HG02610 (cell line): ENCODE measurements at regions not wholly inside any gene's neighbourhood (a gene's known extent, or its start where the extent isn't known, plus 50 kb on each side); places are given as distances from the start of the nearest gene placed in this dataset.
"Not testable (repeated sequence)": the region's sequence is repeated elsewhere in the genome, so short reads cannot be mapped to it uniquely, and the experiment has no call there.

Experiments used
- ATAC-seq: cut with Tn5 transposase; IDR thresholded peaks from one replicate; pipeline ENCODE4 v1.9.1; 2021; ENCODE audit warnings: mild to moderate bottlenecking, moderate library complexity; ENCODE audit not compliant: unreplicated experiment

DNA sequence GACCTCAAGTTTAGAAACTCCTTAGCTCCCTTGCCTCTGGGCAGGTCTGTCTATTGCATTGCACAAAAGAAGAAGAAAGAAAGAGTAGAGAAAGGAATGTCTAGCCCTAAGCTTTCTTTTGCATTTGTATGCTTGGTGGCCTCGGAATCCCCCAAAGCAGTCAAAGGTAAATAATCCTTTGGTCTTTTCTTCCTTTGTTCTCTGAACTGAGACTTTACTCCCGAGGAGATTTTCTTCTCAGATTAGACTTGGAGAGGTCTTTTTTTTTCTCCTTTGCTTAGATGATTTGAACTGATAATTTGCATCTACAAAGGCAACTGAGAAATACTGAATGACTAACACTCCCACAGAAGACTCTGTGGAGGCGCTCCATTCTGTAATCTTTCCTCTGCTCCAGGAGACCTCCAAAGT, 93.2 kb downstream of the AKR1D1 start:
- no peak for ATAC-seq

DNA sequence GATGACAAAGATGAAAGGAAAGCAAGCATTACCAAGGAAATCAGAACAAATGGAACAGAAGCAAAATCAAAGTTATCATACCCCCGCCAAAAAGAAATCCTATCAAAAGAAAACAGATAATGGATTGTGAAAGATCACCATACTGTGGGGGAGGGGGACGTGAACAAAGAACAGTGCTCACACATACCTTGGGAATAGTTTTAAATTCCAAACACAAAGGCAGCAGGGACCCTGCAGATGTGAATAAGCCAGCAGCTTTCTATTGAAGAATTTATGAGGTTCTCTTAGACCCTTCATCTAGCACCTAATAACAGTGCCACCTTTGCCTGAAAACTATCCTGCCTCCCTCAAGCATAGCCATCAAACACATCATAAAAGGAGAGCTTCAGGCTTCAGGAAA, 94.0 kb downstream of the AKR1D1 start:
- no peak for ATAC-seq

DNA sequence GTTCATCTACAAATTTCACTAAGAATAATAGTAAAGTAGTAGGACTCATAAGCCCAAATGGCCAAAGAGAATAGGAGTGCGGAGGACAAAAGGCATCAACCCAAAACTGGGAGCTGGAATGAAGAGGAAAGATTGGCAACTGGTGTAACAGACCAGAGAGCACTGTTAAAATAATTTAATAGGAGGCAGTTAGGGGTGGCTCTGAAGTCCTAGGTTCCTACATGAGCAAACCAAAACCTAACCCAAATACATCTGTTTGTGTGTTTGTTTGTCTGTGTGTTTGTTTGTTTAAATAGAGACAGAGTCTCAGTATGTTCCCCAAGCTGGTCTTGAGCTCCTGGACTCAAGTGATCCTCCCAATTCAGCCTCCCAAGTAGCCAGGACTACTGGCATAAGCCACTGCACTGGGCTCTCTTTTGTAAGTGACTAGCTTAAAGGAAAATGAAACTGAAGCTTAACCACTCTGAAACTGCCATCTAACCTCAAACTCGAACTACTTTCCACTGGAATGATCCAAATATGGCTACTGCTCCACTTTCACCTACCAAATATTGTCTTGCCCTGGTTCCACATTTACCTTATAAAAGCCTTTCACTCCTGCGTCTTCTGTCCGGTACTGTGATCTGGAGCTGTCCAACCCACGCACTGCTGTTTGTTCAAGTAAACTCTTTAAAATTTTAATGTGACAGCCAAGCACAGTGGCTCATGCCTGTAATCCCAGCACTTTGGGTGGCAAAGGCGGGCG, 94.9 kb downstream of the AKR1D1 start:
- peak; percentile 80 for ATAC-seq

DNA sequence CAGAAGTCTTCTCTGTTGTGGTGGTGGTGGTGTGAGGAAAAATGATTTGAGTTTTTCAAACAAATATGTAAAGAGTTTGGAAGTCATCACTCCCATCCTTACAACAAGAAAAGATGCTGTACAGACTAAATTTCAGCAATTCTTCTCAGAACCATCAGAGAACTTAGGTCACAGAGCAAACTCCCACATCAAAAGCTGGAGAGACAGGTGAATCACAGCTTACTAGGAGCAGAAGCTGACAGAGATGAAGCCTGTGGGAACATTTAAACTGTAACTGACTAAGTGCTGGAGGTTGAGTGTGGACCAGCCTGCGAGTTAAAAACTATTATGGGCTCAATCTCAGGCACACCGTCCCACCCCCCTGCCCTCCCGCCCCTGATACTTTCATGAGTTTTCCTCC, 97.3 kb downstream of the AKR1D1 start:
- no peak for ATAC-seq

DNA sequence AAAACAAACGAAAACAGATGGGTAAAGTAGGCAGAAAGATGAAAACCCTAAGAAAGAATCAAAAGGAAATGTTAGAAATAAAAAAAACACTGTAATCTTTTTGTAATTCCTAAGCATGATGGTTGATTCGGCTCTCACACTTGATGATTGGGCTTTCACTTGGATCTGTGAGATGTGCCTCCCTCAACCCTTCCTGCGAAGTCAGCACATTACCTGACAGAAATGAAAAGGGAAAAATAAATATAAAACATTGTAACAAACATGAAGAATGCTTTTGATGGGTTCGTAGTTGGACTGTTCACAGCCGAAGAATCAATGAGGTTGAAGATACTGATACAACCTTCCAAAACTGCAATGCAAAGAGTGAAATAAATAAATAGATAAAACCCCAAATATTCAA, 99.8 kb downstream of the AKR1D1 start:
- ATAC-seq = no peak

DNA sequence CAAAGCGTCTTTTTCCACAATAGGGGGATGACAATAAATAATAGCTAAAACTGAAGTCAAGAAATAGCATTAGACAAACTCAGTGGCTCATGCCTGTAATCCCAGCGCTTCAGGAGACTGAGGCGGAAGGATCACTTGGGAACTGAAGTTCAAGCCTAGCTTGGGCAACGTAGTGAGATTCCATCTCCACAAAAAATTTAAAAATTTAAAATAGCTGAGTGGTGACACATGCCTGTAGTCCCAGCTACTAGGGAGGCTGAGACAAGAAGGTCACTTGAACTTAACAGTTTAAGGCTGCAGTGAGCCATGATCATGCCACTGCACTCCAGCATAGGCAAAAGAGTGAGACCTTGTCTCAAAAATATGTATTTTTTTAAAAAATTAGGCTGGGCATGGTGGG, 107.9 kb downstream of the AKR1D1 start:
- ATAC-seq = no peak

DNA sequence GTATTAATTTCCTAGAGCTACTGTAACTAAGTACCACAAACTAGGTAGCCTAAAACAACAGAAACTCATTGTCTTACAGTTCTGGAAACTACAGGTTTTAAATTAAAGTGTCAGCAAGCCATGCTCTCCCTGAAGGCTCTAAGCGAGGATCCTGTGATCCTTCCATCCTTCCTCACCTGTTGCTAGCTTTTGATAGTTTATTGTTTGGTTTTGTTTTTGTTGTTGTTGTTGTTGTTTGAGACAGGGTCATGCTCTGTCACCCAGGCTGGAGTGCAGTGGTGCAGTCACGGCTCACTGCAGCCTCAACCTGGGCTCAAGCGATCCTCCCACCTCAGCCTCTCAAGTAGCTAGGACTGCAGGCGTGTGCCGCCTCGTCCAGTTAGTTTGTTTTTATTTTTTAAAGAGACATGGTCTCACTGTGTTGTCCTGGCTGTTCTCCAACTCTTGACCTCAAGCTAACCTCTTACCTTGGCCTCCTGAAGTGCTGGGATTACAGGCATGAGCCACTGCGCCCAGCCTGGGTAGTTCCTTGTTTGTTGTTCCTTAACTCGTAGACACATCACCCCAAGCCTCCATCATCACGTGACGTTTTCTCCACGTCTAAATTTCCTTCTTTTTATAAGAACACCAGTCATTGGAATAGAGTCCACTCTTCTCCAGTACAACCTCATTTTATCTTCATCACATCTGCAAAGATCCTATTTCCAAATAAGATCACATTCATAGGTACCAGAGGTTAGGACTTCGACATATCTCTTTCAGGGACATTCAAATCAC, 109.1 kb downstream of the AKR1D1 start:
- no peak for ATAC-seq

DNA sequence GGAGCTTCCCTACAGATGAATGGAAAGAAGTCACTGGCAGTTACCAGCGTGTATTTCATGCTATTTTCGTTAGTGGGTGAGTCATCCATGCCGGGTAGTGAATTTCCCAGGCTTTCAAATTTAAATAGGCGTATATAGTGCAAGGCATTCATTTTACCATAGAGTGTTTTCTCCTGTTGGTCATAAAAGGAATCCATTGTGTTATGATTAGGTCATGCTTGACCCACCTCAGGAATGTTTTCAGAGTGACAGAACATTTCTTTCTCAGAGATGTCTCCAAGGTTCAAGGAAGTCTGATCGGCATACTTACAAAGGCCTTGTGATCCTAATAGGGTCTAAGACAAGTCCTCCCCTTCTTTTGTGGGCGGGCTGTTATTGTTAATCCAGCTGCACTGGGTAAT, 110.7 kb downstream of the AKR1D1 start:
- no peak for ATAC-seq

DNA sequence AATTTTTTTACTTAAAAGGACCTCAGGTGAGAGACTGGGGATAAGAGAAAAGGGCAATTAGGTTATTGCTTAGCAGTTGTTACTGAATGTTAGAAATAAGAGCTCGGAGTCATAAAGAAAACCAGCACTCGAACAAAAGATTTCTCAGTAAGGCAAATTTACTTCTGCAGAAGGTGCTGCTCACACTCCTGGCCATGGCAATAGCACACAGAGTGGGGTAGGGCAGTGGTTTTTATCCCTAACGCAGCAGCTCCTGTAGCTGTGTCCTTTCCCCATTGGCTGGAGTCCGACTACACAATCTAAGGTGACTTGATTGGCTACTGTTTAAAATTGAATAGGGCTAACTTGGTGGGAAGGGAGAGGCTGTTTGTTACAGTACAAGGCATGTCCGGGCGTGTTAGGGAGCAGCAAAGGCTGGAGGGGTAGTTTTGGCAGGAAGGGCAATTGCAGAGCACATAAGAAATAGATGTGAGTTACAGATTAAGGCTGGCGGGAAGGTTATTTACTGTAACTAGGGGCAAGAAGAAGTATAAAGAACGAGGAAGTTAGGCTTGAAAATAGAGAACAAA, 112.1 kb downstream of the AKR1D1 start:
- ATAC-seq = no peak

DNA sequence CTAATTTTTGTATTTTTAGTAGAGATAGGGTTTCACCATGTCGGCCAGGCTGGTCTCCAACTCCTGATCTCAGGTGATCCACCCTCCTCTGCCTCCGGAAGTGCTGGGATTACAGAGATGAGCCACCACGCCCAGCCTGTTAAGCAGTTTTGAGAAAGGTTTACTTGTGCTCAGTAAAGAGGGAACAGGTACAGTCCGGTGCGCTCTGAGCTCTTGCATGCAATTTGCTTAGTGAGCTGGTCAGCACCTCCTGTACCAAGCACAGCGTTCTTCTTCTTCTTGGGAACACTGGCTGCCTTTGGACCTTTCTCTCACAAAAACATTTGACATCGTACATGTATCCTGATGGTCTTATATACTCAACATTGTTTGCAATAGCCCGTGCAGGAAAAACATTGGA, 118.3 kb downstream of the AKR1D1 start:
- ATAC-seq = no peak

DNA sequence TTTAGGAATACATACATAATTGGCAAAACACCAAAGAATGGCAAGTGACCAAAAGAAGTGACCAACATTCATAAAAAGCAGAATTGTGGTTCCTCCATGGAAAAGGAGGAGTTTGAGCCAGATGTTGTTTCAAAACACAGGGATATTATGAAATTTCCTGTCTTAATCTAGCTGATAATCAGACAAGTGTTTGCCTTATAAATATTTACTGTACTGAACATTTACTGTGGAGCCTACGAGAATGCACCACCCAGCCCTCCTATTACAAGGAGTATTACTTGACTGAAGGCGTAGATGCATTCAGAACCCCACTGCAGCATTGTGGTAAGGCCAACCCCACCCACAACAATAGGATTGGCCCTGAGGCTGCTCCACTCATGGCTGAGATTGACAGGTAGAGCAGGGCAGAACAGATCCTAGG, 118.9 kb downstream of the AKR1D1 start:
- no peak for ATAC-seq

DNA sequence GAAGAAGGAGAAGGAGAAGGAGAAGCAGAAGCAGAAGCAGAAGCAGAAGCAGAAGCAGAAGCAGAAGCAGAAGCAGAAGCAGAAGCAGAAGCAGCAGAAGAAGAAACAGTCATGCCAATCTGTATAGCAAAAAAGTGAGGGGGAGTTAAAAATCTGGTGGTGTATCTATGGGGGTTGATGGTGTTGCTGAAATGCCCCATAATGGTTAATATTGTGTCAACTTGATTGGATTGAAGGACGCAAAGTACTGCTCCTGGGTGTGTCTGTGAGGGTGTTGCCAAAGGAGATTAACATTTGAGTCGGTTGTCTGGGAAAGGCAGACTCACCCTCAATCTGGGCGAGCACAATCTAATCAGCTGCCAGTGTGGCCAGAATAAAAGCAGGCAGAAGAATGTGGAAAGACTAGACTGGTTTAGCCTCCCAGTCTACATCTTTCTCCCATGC, 120.3 kb downstream of the AKR1D1 start:
- not testable (repeated sequence) for ATAC-seq

DNA sequence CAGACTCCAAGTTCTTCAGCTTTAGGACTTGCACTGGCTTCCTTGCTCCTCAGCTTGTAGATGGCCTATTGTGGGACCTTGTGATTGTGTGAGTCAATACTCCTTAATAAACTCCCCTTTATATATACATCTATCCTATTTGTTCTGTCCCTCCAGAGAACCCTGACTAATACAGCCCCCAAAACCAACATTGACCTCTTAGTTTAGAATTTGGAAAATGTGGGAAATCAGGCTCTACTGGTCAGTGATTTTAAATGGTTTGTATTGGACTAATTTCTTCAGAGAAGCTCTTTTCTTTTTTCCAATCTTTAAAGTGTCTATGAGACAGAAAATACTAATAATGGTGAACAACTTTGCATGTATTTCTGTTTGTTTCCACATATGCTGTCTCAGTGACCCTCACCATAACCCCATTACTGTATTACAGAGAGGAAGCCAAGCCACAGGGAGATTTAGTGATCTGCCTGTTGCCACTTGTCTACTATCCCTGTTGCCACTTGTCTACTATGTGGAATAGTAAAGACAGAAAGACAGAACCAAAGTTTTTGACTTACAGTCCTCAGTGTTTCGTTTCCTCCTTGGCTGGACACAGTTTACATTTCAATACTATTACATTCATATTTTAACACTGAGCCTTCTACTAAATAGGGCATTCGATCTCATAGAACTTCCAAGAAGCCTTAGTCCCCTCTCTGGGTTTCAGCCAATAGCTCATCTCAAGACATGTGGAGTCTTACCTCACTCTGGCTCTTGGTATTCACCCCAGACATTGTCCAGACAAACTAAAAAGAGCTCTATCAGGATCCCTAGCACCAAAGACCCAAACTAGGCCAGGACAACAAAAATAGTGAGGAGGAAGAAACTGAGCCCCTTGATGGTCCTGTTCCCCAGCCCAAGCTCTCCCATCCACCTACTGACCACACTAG, 121.0 kb downstream of the AKR1D1 start:
- no peak for ATAC-seq

DNA sequence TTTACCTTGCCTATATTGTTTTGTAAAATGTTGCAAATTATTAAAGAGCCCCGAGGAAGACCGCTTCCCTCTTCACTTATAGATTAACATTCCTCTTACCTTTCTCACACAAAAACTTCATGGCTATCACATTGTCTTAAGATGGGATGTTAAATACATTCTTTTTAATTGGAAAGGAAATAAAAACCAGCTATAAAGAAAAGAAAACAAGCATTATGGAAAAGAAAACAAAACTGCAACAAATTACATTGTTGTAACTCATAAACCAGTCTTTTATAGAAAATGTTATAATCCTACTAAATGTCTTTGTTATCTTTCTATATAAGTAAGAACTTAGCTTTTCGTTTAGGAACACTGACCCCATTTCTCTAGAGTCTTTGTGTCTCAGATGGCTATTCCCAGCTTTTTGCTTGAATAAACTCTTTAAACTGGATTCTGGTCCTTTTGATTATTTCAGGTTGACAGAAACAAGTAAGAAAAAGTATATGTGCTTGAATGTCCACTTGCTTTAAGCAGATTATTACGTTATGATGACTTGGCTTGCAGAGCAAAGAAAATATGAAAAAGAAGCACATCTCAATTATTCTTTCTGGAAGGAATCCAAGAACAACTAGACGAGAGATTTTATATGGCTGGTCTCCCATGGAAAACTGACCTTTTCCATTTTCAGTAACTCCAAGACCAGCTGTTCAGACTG, 128.2 kb downstream of the AKR1D1 start:
- ATAC-seq = no peak

DNA sequence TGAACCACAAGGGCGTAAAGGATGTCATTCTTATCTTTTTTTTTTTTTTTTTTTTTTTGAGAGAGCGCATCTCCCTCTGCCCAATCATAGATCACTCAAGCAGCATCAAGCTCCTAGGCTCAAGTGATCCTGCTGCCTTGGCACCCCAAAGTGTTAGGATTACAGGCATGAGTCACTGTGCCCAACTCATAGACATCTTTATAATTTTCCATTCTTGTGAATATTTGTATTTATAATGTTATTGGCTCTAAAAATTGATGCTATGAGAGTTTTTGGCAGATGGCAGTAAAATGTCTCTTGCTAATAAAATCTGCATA, 128.7 kb downstream of the AKR1D1 start:
- ATAC-seq = no peak

DNA sequence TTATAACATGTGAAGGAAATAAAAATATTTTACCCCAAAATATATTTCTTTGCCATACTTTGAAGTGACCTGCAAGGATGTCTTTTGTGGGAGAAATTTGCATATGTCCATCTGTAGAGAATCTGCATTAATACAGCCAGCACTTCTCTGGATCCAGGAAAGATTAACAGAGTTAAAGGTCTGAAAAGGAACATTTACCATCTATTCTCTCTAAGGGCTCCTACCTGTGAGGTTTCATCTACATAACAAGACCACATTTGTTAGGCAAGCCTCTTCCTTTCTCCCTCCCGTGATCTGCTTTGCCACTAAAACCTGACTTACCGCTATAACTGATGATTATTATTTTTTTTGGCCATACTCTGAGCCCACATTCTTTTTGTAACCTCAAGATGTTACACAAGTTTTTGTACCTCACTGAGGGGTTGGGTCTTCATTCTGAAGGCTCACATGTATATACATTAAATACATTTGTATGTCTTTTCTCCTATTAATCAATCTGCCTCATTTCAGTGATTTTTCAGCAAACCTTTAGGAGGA, 129.4 kb downstream of the AKR1D1 start:
- no peak for ATAC-seq

DNA sequence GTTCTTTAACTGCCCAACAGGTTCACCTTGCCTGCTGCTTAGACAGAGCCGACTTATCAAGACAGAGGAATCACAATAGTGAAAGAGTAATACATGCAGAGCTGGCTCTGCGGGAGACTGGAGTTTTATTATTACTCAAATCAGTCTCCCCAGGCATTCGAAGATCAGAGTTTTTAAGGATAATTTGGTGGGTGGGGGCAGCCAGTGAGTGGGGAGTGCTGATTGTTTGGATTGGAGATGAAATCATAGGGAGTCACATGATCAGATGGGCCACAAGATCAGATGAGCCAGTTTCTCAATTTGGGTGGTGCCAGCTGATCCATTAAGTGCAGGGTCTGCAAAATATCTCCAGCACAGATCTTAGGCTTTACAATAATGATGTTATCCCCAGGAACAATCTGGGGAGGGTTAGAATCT, 131.3 kb downstream of the AKR1D1 start:
- ATAC-seq = no peak

DNA sequence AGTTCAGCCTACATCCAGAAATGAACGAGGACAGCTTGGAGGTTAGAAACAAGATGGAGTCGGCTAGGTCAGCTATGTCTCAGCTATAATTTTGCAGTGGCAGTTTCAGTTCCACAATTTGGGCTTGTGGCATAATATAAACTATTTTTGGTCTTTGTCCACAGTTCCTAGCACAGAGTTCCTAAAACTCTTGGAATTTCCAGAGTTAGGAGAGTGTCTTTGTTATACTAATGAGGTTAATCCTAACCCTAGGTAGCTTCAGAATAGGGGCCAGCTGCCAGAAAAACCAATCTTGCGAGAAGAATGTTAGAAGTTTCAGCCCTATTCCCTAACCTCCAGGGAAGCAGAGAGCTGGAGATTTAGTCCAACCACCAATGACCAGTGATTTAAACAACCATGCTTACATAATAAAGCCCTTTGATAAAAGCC, 131.9 kb downstream of the AKR1D1 start:
- ATAC-seq = no peak

DNA sequence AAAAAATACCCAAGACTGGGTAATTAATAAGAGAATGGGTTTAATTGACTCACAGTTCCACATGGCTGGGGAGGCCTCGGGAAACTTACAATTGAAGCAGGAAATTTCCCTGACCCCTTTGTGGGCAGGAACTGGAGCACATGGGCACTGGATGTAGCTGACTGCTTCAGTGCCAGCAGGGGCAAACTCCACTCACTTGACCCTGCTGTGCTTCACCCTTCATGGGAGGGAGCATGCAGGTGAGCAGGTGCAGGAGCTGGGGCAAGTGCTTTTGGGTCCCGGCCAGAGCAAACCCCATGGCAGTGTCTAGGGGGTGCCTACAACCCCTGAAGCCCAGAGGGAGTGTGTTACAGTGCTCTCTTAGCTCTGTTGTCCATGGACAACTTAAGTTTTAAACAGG, 132.6 kb downstream of the AKR1D1 start:
- no peak for ATAC-seq

DNA sequence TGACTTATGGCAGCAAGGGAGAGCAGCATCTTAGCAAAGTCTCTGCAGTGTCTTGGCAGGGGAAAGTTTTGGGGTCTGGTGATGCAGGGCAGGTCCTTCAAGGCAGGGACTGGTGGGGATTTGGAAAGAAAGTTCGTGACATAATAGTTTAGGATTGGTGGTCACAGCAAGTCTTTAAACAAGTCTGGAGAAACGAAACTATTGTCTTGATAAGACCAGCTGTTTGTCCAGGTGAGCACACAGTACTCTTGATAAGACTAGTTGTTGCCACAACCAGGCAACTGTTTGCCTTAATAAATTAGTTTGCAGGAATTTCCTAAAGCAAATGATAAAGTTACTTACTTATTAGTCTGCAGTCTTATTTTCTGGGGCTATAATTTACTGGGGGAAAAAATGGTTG, 136.1 kb downstream of the AKR1D1 start:
- ATAC-seq = no peak
